WTC11 (cell line): ENCODE measurements at regions not wholly inside any gene's neighbourhood (a gene's known extent, or its start where the extent isn't known, plus 50 kb on each side); places are given as distances from the start of the nearest gene placed in this dataset.

Source experiments
- ATAC-seq: fragments of 200-7000 bp; cut with Tn5 transposase; 2 replicates; pipeline ENCODE4 v1.10.0; 2021; ENCODE audit warnings: mild to moderate bottlenecking, moderate library complexity
- CTCF ChIA-PET: fragments of 300-600 bp; sonication (Branson Sonifier 250); formaldehyde crosslinking; loops from one replicate; lab custom pipeline; 2021; ENCODE audit warnings: antibody characterized with exemption; lab: Charles Lee
- POLR2A ChIA-PET: fragments of 350-600 bp; sonication (Branson Sonifier 250); formaldehyde crosslinking; loops from one replicate; lab custom pipeline; 2021; ENCODE audit warnings: antibody characterized with exemption; lab: Charles Lee
- DNase-seq: peaks from one replicate; pipeline ENCODE4 v3.0.0; 2021; ENCODE audit warnings: low spot score
- H3K27ac Mint-ChIP-seq: 2 replicates; pipeline ENCODE4 v1.8.0; 2021; ENCODE audit warnings: mixed read lengths
- H3K27me3 Mint-ChIP-seq: 2 replicates; pipeline ENCODE4 v1.8.0; 2021; ENCODE audit warnings: low read depth, mild to moderate bottlenecking, moderate library complexity, mixed read lengths
- H3K36me3 Mint-ChIP-seq: 2 replicates; pipeline ENCODE4 v1.8.0; 2021; ENCODE audit warnings: mixed read lengths
- H3K4me1 Mint-ChIP-seq: 2 replicates; pipeline ENCODE4 v1.8.0; 2022; ENCODE audit warnings: mixed read lengths
- H3K4me3 Mint-ChIP-seq: 2 replicates; pipeline ENCODE4 v1.8.0; 2021; ENCODE audit warnings: mild to moderate bottlenecking, moderate library complexity, mixed read lengths
- H3K9me3 Mint-ChIP-seq: 2 replicates; pipeline ENCODE4 v1.8.0; 2021; ENCODE audit warnings: mixed read lengths
- CDX4 ChIP-seq: fragments of 250-450 bp; sonication (Bioruptor Pico); IDR thresholded peaks from 2 replicates; pipeline ENCODE4 v1.9.0; 2021; ENCODE audit warnings: moderate library complexity, mild to moderate bottlenecking, inconsistent platforms, borderline replicate concordance
- E2F1 ChIP-seq: sonication (generic); formaldehyde crosslinking; IDR thresholded peaks from 2 replicates; pipeline ENCODE4 v1.8.0; 2022; ENCODE audit warnings: mild to moderate bottlenecking, missing genetic modification reagents
- ELF4 ChIP-seq: sonication (generic); formaldehyde crosslinking; IDR thresholded peaks from 2 replicates; pipeline ENCODE4 v1.8.1; 2022; ENCODE audit warnings: low read depth, mild to moderate bottlenecking, moderate library complexity, missing genetic modification reagents
- EMX1 ChIP-seq: fragments of 250-450 bp; sonication (Bioruptor Pico); IDR thresholded peaks from 2 replicates; pipeline ENCODE4 v1.8.0; 2021; ENCODE audit warnings: mild to moderate bottlenecking
- GTF2I ChIP-seq: fragments of 250-450 bp; sonication (Bioruptor Pico); conservative IDR thresholded peaks from 2 replicates; pipeline ENCODE4 v1.4.0; 2021; ENCODE audit warnings: mild to moderate bottlenecking
- IRF1 ChIP-seq: sonication (generic); formaldehyde crosslinking; IDR thresholded peaks from 2 replicates; pipeline ENCODE4 v1.8.0; 2023; ENCODE audit warnings: missing genetic modification reagents
- MXD4 ChIP-seq: fragments of 250-450 bp; sonication (Bioruptor Pico); IDR thresholded peaks from 2 replicates; pipeline ENCODE4 v1.8.0; 2021; ENCODE audit warnings: mild to moderate bottlenecking, moderate library complexity, borderline replicate concordance
- NR3C1 ChIP-seq: sonication (generic); formaldehyde crosslinking; conservative IDR thresholded peaks from 2 replicates; pipeline ENCODE4 v1.8.1; 2023; ENCODE audit warnings: low read depth, mild to moderate bottlenecking, missing genetic modification reagents
- SMAD4 ChIP-seq: sonication (generic); formaldehyde crosslinking; IDR thresholded peaks from 2 replicates; pipeline ENCODE4 v1.8.0; 2022; ENCODE audit warnings: mild to moderate bottlenecking, missing genetic modification reagents
- STAT6 ChIP-seq: sonication (generic); formaldehyde crosslinking; conservative IDR thresholded peaks from 2 replicates; pipeline ENCODE4 v1.8.1; 2023; ENCODE audit warnings: mild to moderate bottlenecking, low read depth, missing genetic modification reagents, moderate library complexity
- TCF7 ChIP-seq: sonication (generic); formaldehyde crosslinking; IDR thresholded peaks from 2 replicates; pipeline ENCODE4 v1.8.0; 2022; ENCODE audit warnings: mild to moderate bottlenecking, low read depth, missing genetic modification reagents, moderate library complexity
- TEAD1 ChIP-seq: sonication (generic); formaldehyde crosslinking; IDR thresholded peaks from 2 replicates; pipeline ENCODE4 v1.8.0; 2022; ENCODE audit warnings: mild to moderate bottlenecking, missing genetic modification reagents
- TEAD4 ChIP-seq: sonication (generic); formaldehyde crosslinking; IDR thresholded peaks from 2 replicates; pipeline ENCODE4 v1.8.0; 2022; ENCODE audit warnings: mild to moderate bottlenecking, missing genetic modification reagents
- ZBTB21 ChIP-seq: sonication (generic); formaldehyde crosslinking; IDR thresholded peaks from 2 replicates; pipeline ENCODE4 v1.8.1; 2023; ENCODE audit warnings: mild to moderate bottlenecking, missing genetic modification reagents, borderline replicate concordance
- ZMAT4 ChIP-seq: fragments of 250-450 bp; sonication (Bioruptor Pico); IDR thresholded peaks from 2 replicates; pipeline ENCODE4 v1.9.0; 2021; ENCODE audit warnings: mild to moderate bottlenecking
- ZNF317 ChIP-seq: sonication (generic); formaldehyde crosslinking; IDR thresholded peaks from 2 replicates; pipeline ENCODE4 v1.8.1; 2023; ENCODE audit warnings: low read depth, mild to moderate bottlenecking, moderate library complexity, missing genetic modification reagents, borderline replicate concordance
- ZNF396 ChIP-seq: fragments of 250-450 bp; sonication (Bioruptor Pico); IDR thresholded peaks from 2 replicates; pipeline ENCODE4 v1.8.0; 2021; ENCODE audit warnings: mild to moderate bottlenecking, moderate library complexity, borderline replicate concordance
- ZNF416 ChIP-seq: fragments of 250-450 bp; sonication (Bioruptor Pico); IDR thresholded peaks from 2 replicates; pipeline ENCODE4 v1.9.0; 2021; ENCODE audit warnings: mild to moderate bottlenecking, inconsistent platforms
- ZNF425 ChIP-seq: fragments of 250-450 bp; sonication (Bioruptor Pico); conservative IDR thresholded peaks from 2 replicates; pipeline ENCODE4 v1.9.0; 2021; ENCODE audit warnings: mild to moderate bottlenecking

GRCh38 chr20:7702141-7702540 lies 238.1 kb downstream of the HAO1 start (continued):
- TF ChIP-seq ZMAT4 (CRISPR knock-in tag) (no peak), MXD4 (CRISPR knock-in tag) (no peak), GTF2I (CRISPR knock-in tag) (no peak)

- H3K9me3 Mint-ChIP-seq = peaks cover 9% of the 10 kb centered on the region
- CTCF ChIA-PET = no interaction called here
- no peak for TF ChIP-seq ZBTB21 (CRISPR knock-in tag)
- no peak for TF ChIP-seq E2F1 (CRISPR knock-in tag)
- TF ChIP-seq TEAD4 = no peak
- TF ChIP-seq IRF1 (CRISPR knock-in tag) = no peak
- no peak for TF ChIP-seq ZNF425 (CRISPR knock-in tag)
- TF ChIP-seq STAT6 (CRISPR knock-in tag) = no peak
- TF ChIP-seq NR3C1 = no peak
- TF ChIP-seq CDX4 (CRISPR knock-in tag) = no peak
- TF ChIP-seq TCF7 (CRISPR knock-in tag) = no peak
- TF ChIP-seq EMX1 (CRISPR knock-in tag) = no peak
- TF ChIP-seq SMAD4 = no peak
- TF ChIP-seq ZNF416 (CRISPR knock-in tag) = no peak
- TF ChIP-seq TEAD1 (CRISPR knock-in tag) = no peak
- TF ChIP-seq ZNF317 (CRISPR knock-in tag) = no peak
- no peak for TF ChIP-seq ZNF396 (CRISPR knock-in tag)
- no peak for TF ChIP-seq ELF4 (CRISPR knock-in tag)
- POLR2A ChIA-PET = interaction anchor here (0.5 kb wide), 1 partner anchor 1062 kb away, joined by 4 read pairs; no protein-coding TSS in a partner anchor
- ATAC-seq (no peak), DNase-seq (no peak)
- no peaks in the 10 kb centered on the region for H3K36me3 Mint-ChIP-seq
- peaks cover 11% of the 10 kb centered on the region for H3K4me1 Mint-ChIP-seq
- H3K27me3 Mint-ChIP-seq = no peaks in the 10 kb centered on the region; the same call in 1 of the 2 replicates
- H3K27ac Mint-ChIP-seq = no peak overlapping the region
- no peak overlapping the region for H3K4me3 Mint-ChIP-seq
Measured at GRCh38 chr20:7703551-7703961, 236.7 kb downstream of the HAO1 start.
